ENCODE measurements at regions not wholly inside any gene's neighbourhood (a gene's known extent, or its start where the extent isn't known, plus 50 kb on each side); places are given as distances from the start of the nearest gene placed in this dataset.
"Not testable (repeated sequence)": the region's sequence is repeated elsewhere in the genome, so short reads cannot be mapped to it uniquely, and the experiment has no call there.

GRCh38 chr7:12030116-12030515 is 181.0 kb upstream of the TMEM106B start:
- Histone ChIP-seq H3K36me3 (no peaks in the 10 kb centered on the region), H3K27ac (no peak overlapping the region), H3K27me3 (no peaks in the 10 kb centered on the region), H3K4me1 (no peaks in the 10 kb centered on the region), H3K4me3 (no peak overlapping the region), H3K9me3 (no peaks in the 10 kb centered on the region)
- no peak for DNase-seq (ENCODE audit: low spot score in 2 of 2)
- WGBS, result 74% methylated on average over 5 of the region's 5 CpGs
- no peak for TF ChIP-seq POLR2A (IDR thresholded peaks at IDR 0.05)
- no peak for TF ChIP-seq POLR2AphosphoS5 (IDR thresholded peaks at IDR 0.05)
- no peak for TF ChIP-seq EP300 (IDR thresholded peaks at IDR 0.05)
- TF ChIP-seq CTCF (IDR thresholded peaks at IDR 0.05), result no peak

- 78% methylated on average over 1 of the region's 1 CpG for WGBS
- TF ChIP-seq POLR2AphosphoS5 (IDR thresholded peaks at IDR 0.05) (no peak), EP300 (IDR thresholded peaks at IDR 0.05) (no peak)
Observed at GRCh38 chr7:12031186-12031585, 179.9 kb upstream of the TMEM106B start.

GRCh38 chr7:12031638-12032037 is 179.5 kb upstream of the TMEM106B start:
- TF ChIP-seq CTCF (IDR thresholded peaks at IDR 0.05), result no peak
- no peak for TF ChIP-seq POLR2AphosphoS5 (IDR thresholded peaks at IDR 0.05)
- TF ChIP-seq POLR2A (IDR thresholded peaks at IDR 0.05), result no peak
- no peak for TF ChIP-seq EP300 (IDR thresholded peaks at IDR 0.05)
- H3K9me3 ChIP-seq, result no peaks in the 10 kb centered on the region
- no peaks in the 10 kb centered on the region for H3K27me3 ChIP-seq
- H3K4me1 ChIP-seq, result no peaks in the 10 kb centered on the region
- H3K27ac ChIP-seq, result no peak overlapping the region
- DNase-seq (ENCODE audit: low spot score in 2 of 2), result no peak
- H3K4me3 ChIP-seq, result no peak overlapping the region
- H3K36me3 ChIP-seq, result no peaks in the 10 kb centered on the region

More at GRCh38 chr7:12031186-12031585, 179.9 kb upstream of the TMEM106B start:
- no peaks in the 10 kb centered on the region for H3K27me3 ChIP-seq
- H3K36me3 ChIP-seq, result no peaks in the 10 kb centered on the region
- H3K4me1 ChIP-seq, result no peaks in the 10 kb centered on the region
- H3K27ac ChIP-seq, result no peak overlapping the region
- H3K9me3 ChIP-seq, result no peaks in the 10 kb centered on the region
- DNase-seq (ENCODE audit: low spot score in 2 of 2), result no peak
- no peak overlapping the region for H3K4me3 ChIP-seq

DNA sequence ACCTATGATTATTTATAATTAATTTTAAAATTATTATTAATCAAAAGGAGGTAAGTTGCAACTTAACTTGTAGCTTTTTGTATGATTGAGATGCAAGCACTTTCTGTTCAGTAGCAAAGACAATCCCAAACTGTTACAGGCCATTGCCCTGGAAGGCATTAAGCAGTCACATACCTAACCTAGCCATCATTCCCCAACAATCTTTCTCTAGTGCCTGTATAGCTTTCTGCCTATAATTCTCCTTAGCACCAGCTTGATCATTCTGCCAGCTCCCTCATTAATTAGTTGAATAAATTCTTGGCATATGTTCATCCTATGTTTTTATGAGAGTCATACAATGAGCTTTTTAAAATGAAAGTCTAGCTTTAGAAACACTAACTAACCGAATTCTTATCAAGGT is 178.9 kb upstream of the TMEM106B start:
- Histone ChIP-seq H3K4me3 (no peak overlapping the region), H3K36me3 (no peaks in the 10 kb centered on the region), H3K27me3 (no peaks in the 10 kb centered on the region), H3K27ac (no peak overlapping the region), H3K4me1 (no peaks in the 10 kb centered on the region), H3K9me3 (no peaks in the 10 kb centered on the region)
- TF ChIP-seq EP300 (IDR thresholded peaks at IDR 0.05) (no peak), CTCF (IDR thresholded peaks at IDR 0.05) (no peak), POLR2AphosphoS5 (IDR thresholded peaks at IDR 0.05) (no peak), POLR2A (IDR thresholded peaks at IDR 0.05) (no peak)
- WGBS, result 57% methylated on average over 1 of the region's 1 CpG
- DNase-seq (ENCODE audit: low spot score in 2 of 2), result no peak

GRCh38 chr7:12043457-12043856 is 167.6 kb upstream of the TMEM106B start:
- H3K9me3 ChIP-seq; DNase-seq (ENCODE audit: low spot score in 2 of 2); H3K27ac ChIP-seq; H3K4me3 ChIP-seq; H3K36me3 ChIP-seq; H3K27me3 ChIP-seq; H3K4me1 ChIP-seq: not testable (repeated sequence)

GRCh38 chr7:12052211-12052610 is 158.9 kb upstream of the TMEM106B start:
- H3K9me3 ChIP-seq, result peaks cover 7% of the 10 kb centered on the region

More at GRCh38 chr7:12052211-12052610, 158.9 kb upstream of the TMEM106B start:
- Histone ChIP-seq H3K4me3 (no peak overlapping the region), H3K27me3 (no peaks in the 10 kb centered on the region), H3K27ac (no peak overlapping the region), H3K36me3 (no peaks in the 10 kb centered on the region), H3K4me1 (no peaks in the 10 kb centered on the region)
- TF ChIP-seq POLR2AphosphoS5 (IDR thresholded peaks at IDR 0.05), result no peak
- no peak for TF ChIP-seq POLR2A (IDR thresholded peaks at IDR 0.05)
- no peak for TF ChIP-seq EP300 (IDR thresholded peaks at IDR 0.05)
- no peak for TF ChIP-seq CTCF (IDR thresholded peaks at IDR 0.05)
- WGBS, result 96% methylated on average over 2 of the region's 2 CpGs
- no peak for DNase-seq (ENCODE audit: low spot score in 2 of 2)
